Astrocyte (in vitro differentiated cells and primary cell): ENCODE measurements at regions not wholly inside any gene's neighbourhood (a gene's known extent, or its start where the extent isn't known, plus 50 kb on each side); places are given as distances from the start of the nearest gene placed in this dataset.

Source experiments
- DNase-seq: peaks from one replicate; pipeline ENCODE4 v3.0.0-alpha.2; 2010; ENCODE audit warnings: low read depth
- FAIRE-seq: peaks from 2 replicates; lab custom pipeline; 2011; peaks lifted over from hg19 to GRCh38; lab: Jason Lieb, UNC
- H2AFZ ChIP-seq: 2 replicates; pipeline ENCODE4 v1.6.0; 2012; ENCODE audit warnings: low read depth, low read length, inconsistent platforms
- H3K27ac ChIP-seq: 2 replicates; pipeline ENCODE4 v1.5.1; 2011; ENCODE audit warnings: low read depth, low read length, inconsistent platforms
- H3K27me3 ChIP-seq: 2 replicates; pipeline ENCODE4 v1.6.0; 2011; ENCODE audit warnings: low read length, inconsistent platforms; ENCODE audit not compliant: insufficient read depth
- H3K36me3 ChIP-seq: 2 replicates; pipeline ENCODE4 v1.5.1; 2011; ENCODE audit warnings: low read length, inconsistent platforms; ENCODE audit not compliant: insufficient read depth
- H3K4me1 ChIP-seq: 2 replicates; pipeline ENCODE4 v1.5.1; 2011; ENCODE audit warnings: low read length, inconsistent platforms; ENCODE audit not compliant: insufficient read depth
- H3K4me2 ChIP-seq: 2 replicates; pipeline ENCODE4 v1.6.0; 2012; ENCODE audit warnings: low read length, inconsistent platforms
- H3K4me3 ChIP-seq: 2 replicates; pipeline ENCODE4 v1.5.1; 2011; ENCODE audit warnings: low read depth, mild to moderate bottlenecking, low read length, inconsistent platforms; ENCODE audit not compliant: insufficient read depth
- H3K79me2 ChIP-seq: 2 replicates; pipeline ENCODE4 v1.6.0; 2012; ENCODE audit warnings: mild to moderate bottlenecking, low read length, inconsistent platforms; ENCODE audit not compliant: insufficient read depth
- H3K9ac ChIP-seq: 2 replicates; pipeline ENCODE4 v1.6.0; 2012; ENCODE audit warnings: mild to moderate bottlenecking, low read length, inconsistent platforms
- H3K9me3 ChIP-seq: 2 replicates; pipeline ENCODE4 v1.5.1; 2012; ENCODE audit warnings: low read depth, mild to moderate bottlenecking, low read length, inconsistent platforms; ENCODE audit not compliant: insufficient read depth
- H4K20me1 ChIP-seq: 2 replicates; pipeline ENCODE4 v1.6.0; 2012; ENCODE audit warnings: low read length, inconsistent platforms; ENCODE audit not compliant: insufficient read depth
- H3K27ac Mint-ChIP-seq: one replicate; pipeline ENCODE4 v1.8.0; 2021; ENCODE audit warnings: mild to moderate bottlenecking, mixed read lengths; ENCODE audit not compliant: unreplicated experiment
- H3K27me3 Mint-ChIP-seq: one replicate; pipeline ENCODE4 v1.8.0; 2021; ENCODE audit warnings: low read depth, mixed read lengths; ENCODE audit not compliant: unreplicated experiment
- H3K36me3 Mint-ChIP-seq: one replicate; pipeline ENCODE4 v1.8.0; 2021; ENCODE audit warnings: low read depth, mixed read lengths; ENCODE audit not compliant: unreplicated experiment
- H3K4me1 Mint-ChIP-seq: one replicate; pipeline ENCODE4 v1.8.0; 2021; ENCODE audit warnings: low read depth, mixed read lengths; ENCODE audit not compliant: unreplicated experiment
- H3K4me3 Mint-ChIP-seq: one replicate; pipeline ENCODE4 v1.8.0; 2021; ENCODE audit warnings: mild to moderate bottlenecking, moderate library complexity, mixed read lengths; ENCODE audit not compliant: unreplicated experiment
- H3K9me3 Mint-ChIP-seq: one replicate; pipeline ENCODE4 v1.8.0; 2021; ENCODE audit warnings: mild to moderate bottlenecking, mixed read lengths; ENCODE audit not compliant: unreplicated experiment
- CTCF ChIP-seq: IDR thresholded peaks from 2 replicates; pipeline ENCODE4 v1.5.1; 2011; ENCODE audit warnings: low read depth, mild to moderate bottlenecking, inconsistent platforms, low read length, moderate library complexity; ENCODE audit not compliant: insufficient read depth
- EZH2 ChIP-seq: IDR thresholded peaks from 2 replicates; pipeline ENCODE4 v1.6.1; 2012; ENCODE audit warnings: mild to moderate bottlenecking, low read length, inconsistent platforms; ENCODE audit not compliant: insufficient read depth

GRCh38 chr7:12949060-12949931 is 261.9 kb downstream of the ARL4A start:
- no peak for TF ChIP-seq CTCF
- no peak for TF ChIP-seq EZH2
- Histone ChIP-seq H3K9ac (no peak overlapping the region), H3K4me2 (no peak overlapping the region), H3K4me1 (no peaks in the 10 kb centered on the region), H3K36me3 (no peaks in the 10 kb centered on the region), H2AFZ (no peak overlapping the region), H3K27me3 (no peaks in the 10 kb centered on the region), H3K27ac (no peak overlapping the region), H3K79me2 (no peaks in the 10 kb centered on the region), H3K4me3 (no peak overlapping the region), H3K9me3 (no peaks in the 10 kb centered on the region), H4K20me1 (no peaks in the 10 kb centered on the region)
- Mint-ChIP-seq H3K9me3 (no peaks in the 10 kb centered on the region), H3K36me3 (no peaks in the 10 kb centered on the region), H3K27ac (no peak overlapping the region), H3K27me3 (no peaks in the 10 kb centered on the region), H3K4me3 (no peak overlapping the region), H3K4me1 (peaks cover 15% of the 10 kb centered on the region)
- FAIRE-seq, result no peak
- DNase-seq, result peak; percentile 18

- TF ChIP-seq CTCF, result no peak
- Histone ChIP-seq H3K36me3 (no peaks in the 10 kb centered on the region), H3K4me2 (peak overlapping the region; percentile 5), H3K27me3 (no peaks in the 10 kb centered on the region), H3K9ac (no peak overlapping the region), H3K79me2 (no peaks in the 10 kb centered on the region), H2AFZ (no peak overlapping the region), H3K9me3 (no peaks in the 10 kb centered on the region), H3K27ac (peak overlapping the region; percentile 41), H3K4me3 (no peak overlapping the region), H3K4me1 (no peaks in the 10 kb centered on the region), H4K20me1 (no peaks in the 10 kb centered on the region)
- peak; percentile 88 for DNase-seq
- Mint-ChIP-seq H3K4me3 (no peak overlapping the region), H3K9me3 (no peaks in the 10 kb centered on the region), H3K27me3 (no peaks in the 10 kb centered on the region), H3K27ac (peak overlapping the region; percentile 69), H3K4me1 (peaks cover 20% of the 10 kb centered on the region), H3K36me3 (no peaks in the 10 kb centered on the region)
- peak; percentile 70 for FAIRE-seq
Measured at GRCh38 chr7:12951397-12951801, 264.0 kb downstream of the ARL4A start.

GRCh38 chr7:12954380-12955033 is 267.1 kb downstream of the ARL4A start:
- Histone ChIP-seq H3K4me1 (no peaks in the 10 kb centered on the region), H3K4me3 (no peak overlapping the region), H3K4me2 (no peak overlapping the region), H3K79me2 (no peaks in the 10 kb centered on the region), H3K9me3 (no peaks in the 10 kb centered on the region), H3K27me3 (no peaks in the 10 kb centered on the region), H3K9ac (no peak overlapping the region), H4K20me1 (no peaks in the 10 kb centered on the region), H3K36me3 (no peaks in the 10 kb centered on the region), H3K27ac (no peak overlapping the region), H2AFZ (no peak overlapping the region)
- H3K27me3 Mint-ChIP-seq, result no peaks in the 10 kb centered on the region
- DNase-seq (peak; percentile 46), FAIRE-seq (no peak)
- no peak for TF ChIP-seq CTCF
- TF ChIP-seq EZH2, result no peak
- no peak overlapping the region for H3K27ac Mint-ChIP-seq
- no peak overlapping the region for H3K4me3 Mint-ChIP-seq
- H3K4me1 Mint-ChIP-seq, result peaks cover 16% of the 10 kb centered on the region
- no peaks in the 10 kb centered on the region for H3K9me3 Mint-ChIP-seq
- no peaks in the 10 kb centered on the region for H3K36me3 Mint-ChIP-seq
